ENCODE measurements at regions not wholly inside any gene's neighbourhood (a gene's known extent, or its start where the extent isn't known, plus 50 kb on each side); places are given as distances from the start of the nearest gene placed in this dataset.

- no peak overlapping the region for H3K4me3 ChIP-seq (ENCODE audit: low read length)
- DNase-seq (ENCODE audit: low read depth), result no peak
- TF ChIP-seq CTCF (IDR thresholded peaks at IDR 0.05; ENCODE audit: insufficient read depth, low read depth, low read length, missing control alignments), result no peak
These were observed 122.9 kb upstream of the BET1 start for GRCh38 chr7:94127026-94127425.

- no peak for DNase-seq (ENCODE audit: low read depth)
- H3K4me3 ChIP-seq (ENCODE audit: low read length), result no peak overlapping the region
- no peak for TF ChIP-seq CTCF (IDR thresholded peaks at IDR 0.05; ENCODE audit: insufficient read depth, low read depth, low read length, missing control alignments)
These were observed 123.9 kb upstream of the BET1 start for GRCh38 chr7:94128072-94128471.

- H3K4me3 ChIP-seq (ENCODE audit: low read length), result no peak overlapping the region
- no peak for TF ChIP-seq CTCF (IDR thresholded peaks at IDR 0.05; ENCODE audit: insufficient read depth, low read depth, low read length, missing control alignments)
- peak; percentile 57 for DNase-seq (ENCODE audit: low read depth)
These were observed 125.4 kb upstream of the BET1 start for GRCh38 chr7:94129443-94130140.

GRCh38 chr7:94130716-94131115 lies 126.6 kb upstream of the BET1 start:
- DNase-seq (ENCODE audit: low read depth), result no peak
- TF ChIP-seq CTCF (IDR thresholded peaks at IDR 0.05; ENCODE audit: insufficient read depth, low read depth, low read length, missing control alignments), result no peak
- no peak overlapping the region for H3K4me3 ChIP-seq (ENCODE audit: low read length)

- H3K4me3 ChIP-seq (ENCODE audit: low read length), result no peak overlapping the region
- TF ChIP-seq CTCF (IDR thresholded peaks at IDR 0.05; ENCODE audit: insufficient read depth, low read depth, low read length, missing control alignments), result no peak
- DNase-seq (ENCODE audit: low read depth), result no peak
These were observed 129.3 kb upstream of the BET1 start for GRCh38 chr7:94133460-94133859.

- TF ChIP-seq CTCF (IDR thresholded peaks at IDR 0.05; ENCODE audit: insufficient read depth, low read depth, low read length, missing control alignments), result no peak
- no peak overlapping the region for H3K4me3 ChIP-seq (ENCODE audit: low read length)
- no peak for DNase-seq (ENCODE audit: low read depth)
These were observed 131.0 kb upstream of the BET1 start for GRCh38 chr7:94135180-94135579.

GRCh38 chr7:94142281-94142680 lies 138.1 kb upstream of the BET1 start:
- TF ChIP-seq CTCF (IDR thresholded peaks at IDR 0.05; ENCODE audit: insufficient read depth, low read depth, low read length, missing control alignments), result no peak
- no peak overlapping the region for H3K4me3 ChIP-seq (ENCODE audit: low read length)
- DNase-seq (ENCODE audit: low read depth), result no peak
